CD4-positive, alpha-beta T cell treated with Interleukin-4 for 4 hours (primary cell): ENCODE measurements at regions not wholly inside any gene's neighbourhood (a gene's known extent, or its start where the extent isn't known, plus 50 kb on each side); places are given as distances from the start of the nearest gene placed in this dataset.
A peak's percentile ranks its signal among the peaks of the same experiment; 100 is the strongest.
"Not testable (repeated sequence)": the region's sequence is repeated elsewhere in the genome, so short reads cannot be mapped to it uniquely, and the experiment has no call there.

Experiments
- DNase-seq: peaks from one replicate; pipeline ENCODE4 v3.0.0-alpha.2; 2020

DNA sequence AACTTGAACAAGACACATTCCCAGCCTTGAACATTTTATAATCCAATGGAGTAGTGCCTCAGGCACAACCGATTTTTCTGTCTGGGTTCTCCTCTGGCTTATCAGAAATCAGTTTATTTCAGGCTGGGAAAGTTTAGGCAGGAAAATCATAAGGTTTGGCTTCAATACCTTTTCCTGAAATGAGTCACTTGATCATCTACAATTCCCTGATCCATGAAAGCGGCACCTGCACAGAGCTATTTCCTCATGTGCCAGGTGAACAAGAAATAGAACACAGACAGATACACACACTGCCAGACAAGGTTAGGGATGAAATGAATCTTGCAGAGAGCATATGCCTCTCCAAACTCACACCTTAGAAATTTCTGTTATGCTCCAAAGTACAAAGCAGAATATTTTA is 106.7 kb upstream of the OR9G4 start:
- DNase-seq = no peak

DNA sequence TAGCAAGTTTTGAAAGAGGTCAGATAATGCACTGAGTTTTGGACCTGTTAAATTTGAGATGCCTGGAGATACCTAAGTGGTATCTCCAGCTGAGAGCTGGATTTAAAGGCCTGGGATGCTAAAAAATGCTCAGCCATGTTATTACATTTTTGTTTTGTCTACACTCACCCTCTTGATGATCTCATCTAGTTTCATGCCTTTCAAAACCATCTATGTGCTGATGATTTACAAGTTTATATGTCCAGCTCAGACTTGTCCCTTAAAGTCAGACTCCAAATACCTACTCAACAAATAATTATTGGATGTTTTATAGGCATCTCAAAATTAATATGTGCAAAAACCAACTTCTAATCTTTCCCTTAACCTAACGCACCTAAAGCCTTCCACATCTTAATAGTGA is 103.6 kb upstream of the OR9G4 start:
- no peak for DNase-seq

DNA sequence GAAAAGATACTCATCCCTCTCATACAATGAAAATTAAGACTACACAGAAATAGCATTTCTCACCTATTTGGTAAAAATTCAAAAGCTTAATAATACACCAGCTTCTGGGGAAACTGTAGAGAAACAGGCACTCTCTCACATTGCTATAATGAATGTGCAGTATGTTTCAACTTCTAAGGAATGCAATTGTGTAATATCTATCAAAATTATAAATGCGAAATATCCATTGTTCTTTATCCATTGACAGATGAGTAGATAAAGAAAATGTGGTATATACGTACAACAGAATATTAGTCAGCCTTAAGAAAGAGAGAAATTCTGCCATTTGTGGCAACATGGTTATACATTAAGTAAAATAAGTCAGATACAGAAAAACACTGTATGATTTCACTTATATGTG is 101.4 kb upstream of the OR9G4 start:
- DNase-seq = no peak

DNA sequence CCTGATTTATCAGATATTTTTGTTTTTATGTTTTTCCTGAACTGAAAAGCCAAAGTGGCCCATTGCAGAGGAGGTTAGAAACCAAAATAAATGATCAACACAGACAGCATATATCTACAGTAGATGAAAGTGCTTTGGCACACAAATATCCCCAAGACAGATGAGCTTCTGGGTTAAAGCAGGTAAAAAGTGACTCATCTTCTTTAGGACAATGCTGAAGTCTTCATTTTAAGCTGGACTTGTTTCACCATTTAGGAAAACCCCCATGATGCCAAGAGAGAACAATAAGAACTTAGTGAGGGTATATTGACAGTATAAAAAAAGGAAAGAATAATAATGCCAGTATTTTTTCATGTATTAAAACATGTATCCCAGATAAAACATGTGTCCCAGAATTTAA is 100.8 kb upstream of the OR9G4 start:
- no peak for DNase-seq

DNA sequence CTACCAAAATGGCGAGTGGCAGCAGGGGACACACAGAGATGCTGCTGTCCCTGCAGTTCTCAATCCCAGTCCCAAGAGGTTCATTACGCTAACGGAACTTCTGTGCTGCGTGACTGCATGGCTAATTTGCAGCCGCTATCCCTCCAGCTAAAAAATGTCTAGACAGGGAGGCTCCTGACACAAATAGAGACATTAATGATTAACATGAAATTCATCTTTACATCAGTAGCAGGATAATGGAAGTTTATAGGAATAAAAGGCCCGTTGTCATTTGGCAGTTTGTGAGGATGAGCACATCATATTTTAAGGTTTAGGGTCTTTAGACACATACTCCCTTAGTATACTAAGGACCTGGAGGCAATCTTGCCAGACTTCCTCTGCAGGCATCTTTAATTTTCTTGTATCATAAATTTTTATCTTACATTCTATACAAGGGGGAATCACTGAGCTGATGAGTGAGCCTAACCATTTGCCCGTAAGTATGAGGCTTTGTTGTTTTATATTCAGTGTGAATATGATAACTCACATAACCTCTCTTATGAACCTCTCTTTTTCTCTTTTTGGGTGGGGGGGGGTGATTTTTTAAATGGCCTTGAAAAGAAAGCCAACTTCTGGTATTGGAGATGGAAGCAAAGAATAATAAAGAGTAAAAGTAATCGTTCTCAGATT is 99.8 kb upstream of the OR9G4 start:
- DNase-seq = no peak

DNA sequence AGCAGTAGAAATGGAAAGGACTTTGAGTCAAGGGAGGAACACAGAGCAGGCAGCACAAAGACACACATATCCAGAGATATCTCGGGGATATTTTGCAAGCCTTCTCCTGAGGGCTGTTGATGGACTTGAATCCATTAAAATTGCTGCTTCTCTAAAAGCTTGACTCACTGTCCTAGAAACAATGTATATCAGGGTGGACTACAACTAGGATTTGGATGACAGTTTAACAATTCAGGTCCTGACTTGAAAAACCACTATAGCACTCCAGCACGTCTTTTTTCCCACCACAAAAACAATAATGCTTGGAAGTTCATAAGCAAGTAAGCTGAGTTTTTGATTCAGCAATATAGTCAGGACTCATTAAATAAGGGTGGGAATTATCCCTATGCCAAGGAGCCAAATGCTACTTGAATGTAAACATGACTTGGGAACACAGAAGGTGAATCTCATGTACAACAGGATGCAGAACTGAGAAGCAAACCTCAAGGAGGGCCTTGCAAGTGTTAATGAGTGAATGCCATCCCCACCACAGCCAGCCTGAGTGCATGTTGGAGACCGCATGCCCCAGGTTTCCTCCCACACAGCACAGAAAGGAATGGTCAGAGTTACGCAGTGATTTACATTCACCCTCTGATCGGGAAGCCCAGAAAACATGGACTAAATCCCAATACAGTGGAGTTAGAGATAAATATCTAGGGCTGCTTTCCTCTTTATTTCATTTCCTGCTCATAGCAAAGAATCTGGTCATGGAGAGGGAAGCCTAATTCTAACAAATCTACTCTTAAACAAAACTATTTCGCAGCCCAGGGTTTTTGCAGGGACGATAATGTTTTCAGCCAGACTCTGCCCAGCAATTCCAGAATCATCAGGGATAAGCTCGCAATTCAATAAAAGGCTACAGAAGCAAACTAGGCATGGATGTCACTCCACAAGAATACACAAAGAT is 98.4 kb upstream of the OR9G4 start:
- DNase-seq = no peak

DNA sequence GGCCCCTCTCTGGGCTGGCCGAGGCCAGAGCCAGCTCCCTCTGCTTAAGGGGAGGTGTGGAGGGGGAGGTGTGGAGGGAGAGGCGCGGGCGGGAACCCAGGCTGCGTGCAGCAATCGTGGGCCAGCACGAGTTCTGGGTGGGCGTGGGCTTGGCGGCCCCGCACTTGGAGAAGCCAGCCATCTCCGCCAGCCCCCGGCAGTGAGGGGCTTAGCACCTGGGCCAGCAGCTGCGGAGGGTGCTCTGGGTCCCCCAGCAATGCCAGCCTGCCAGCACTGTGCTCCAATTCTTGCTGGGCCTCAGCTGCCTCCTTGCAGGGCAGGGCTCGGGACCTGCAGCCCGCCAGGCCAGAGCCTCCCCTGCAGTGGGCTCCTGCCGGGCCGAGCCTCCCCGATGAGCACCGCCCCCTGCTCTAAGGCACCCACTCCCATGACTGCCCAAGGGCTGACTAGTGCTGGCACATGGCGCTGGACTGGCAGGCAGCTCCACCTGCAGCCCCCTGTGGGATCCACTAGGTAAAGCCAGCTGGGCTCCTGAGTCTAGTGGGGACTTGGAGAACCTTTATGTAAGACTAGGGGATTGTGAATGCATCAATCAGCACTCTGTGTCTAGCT is 96.7 kb upstream of the OR9G4 start:
- DNase-seq = no peak

DNA sequence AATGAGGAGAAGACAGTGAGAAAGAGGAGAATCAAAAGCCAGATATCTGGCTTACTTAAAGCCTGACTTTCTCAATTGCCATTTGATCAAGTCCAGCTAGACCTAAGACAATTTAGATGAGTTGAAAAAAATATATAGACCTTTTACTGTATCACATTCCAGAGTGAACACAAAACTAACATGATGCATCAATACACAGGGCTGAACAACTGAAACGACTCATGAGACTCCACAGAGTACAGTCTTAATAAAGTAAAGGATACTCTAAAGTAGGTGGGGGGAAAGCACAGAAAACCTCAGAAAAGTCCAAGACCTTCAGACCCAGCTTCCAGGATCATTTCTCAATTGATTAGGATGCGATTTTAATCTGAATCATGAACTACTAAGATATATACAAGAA is 95.3 kb upstream of the OR9G4 start:
- DNase-seq = no peak

DNA sequence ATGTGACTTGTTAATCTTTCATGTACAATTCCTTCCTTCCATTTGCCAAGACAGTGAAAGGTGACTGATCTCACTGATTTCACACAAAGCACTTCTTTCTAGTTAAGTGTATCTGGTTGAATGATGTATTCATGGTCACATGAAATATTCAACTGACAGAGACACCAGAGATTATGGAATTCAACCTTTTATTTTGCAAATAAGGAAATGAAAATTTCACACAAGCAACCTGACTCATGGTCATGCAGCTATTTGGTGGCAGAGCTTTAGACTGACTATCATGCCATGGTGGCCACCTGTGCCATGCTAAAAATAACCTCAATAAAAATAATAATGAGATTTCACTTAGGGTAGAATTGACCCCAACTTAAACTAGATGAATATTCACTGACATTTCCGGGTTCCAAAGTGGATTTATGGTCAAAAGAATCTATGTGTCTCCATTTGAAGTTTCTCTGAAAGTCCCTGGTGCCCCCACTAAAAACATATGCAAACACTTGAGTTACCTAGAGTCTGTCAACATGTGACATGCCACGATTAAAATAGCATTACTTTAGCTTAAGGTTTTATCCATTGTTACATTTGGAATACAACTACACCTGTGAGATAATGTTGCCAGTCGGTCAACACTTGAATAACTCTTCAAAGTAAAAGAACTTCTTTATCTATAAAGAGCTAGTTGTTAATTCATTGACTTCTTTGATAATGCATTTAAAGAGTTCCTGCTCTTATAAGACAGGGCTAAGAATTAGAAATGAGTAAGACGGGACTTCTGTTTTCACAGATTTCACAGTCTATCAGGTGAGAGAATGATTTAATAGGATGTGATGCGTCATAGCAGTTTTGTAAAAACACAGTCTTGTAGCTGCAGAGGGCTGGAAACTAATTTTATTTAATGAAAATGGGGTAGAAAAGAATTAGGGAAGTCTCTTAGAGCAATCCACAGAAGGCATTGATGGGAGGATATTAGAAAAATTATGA is 94.6 kb upstream of the OR9G4 start:
- no peak for DNase-seq

DNA sequence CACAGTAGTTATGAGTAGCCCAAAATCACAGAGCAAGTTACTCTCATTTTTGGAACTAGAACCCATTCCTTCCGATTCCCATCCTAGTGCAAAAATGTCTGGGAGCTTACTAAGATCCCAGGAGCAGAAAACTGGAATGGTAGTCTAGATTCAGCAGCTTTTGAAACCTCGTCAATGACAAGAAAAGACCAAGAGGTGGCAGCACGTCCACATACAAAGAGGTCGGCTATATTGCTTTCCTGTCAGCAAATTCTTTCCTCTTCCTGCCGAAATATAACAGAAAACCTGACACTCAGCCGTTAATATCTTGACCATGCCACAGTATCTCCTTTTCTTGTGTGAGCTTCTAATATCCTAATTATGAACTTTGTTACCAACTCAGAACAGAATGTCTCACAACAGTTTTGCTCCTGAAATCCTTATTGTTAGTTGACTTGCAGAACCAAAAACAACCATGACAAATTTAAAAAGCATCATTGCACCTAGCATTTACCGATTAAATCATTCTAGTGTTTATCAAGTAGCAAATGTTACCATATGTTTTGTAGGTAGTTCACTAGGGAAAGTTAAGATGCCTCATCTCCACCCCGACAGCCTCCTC is 92.8 kb upstream of the OR9G4 start:
- DNase-seq = peak; percentile 9

DNA sequence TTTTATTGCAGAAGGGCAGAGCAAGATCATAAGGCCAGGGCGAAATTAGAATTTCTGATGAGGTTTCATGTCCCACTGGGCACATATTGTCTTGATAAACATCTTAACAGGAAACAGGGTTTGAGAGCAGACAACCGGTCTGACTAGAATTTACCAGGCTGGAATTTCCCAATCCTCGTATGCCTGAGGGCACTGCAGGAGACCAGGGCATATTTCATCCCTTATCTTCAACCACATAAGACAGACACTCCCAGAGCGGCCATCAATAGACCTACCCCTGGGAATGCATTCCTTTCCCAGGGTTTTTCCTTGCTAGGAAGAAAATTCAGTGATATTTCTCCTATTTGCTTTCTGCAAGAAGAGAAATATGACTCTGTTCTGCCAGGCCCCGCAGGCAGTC is 78.9 kb upstream of the OR9G4 start:
- not testable (repeated sequence) for DNase-seq

DNA sequence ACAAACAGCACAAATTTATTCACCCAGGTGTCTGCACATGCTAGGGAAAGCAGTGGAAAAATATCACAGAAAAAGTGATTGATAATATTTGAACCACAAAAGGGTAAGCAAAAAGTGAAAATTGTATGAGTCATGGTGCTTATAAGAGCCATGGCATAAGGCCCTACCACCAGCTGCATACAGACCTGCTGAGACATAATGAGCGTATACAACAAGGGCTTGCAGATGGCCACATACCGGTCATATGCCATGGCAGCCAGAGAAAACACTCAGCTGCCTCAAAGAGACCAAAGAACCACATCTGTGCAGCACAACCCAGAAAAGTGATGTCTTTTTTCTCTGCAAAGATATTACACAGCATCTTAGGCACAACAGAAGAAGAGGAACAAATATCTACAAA is 71.4 kb upstream of the OR9G4 start:
- no peak for DNase-seq

DNA sequence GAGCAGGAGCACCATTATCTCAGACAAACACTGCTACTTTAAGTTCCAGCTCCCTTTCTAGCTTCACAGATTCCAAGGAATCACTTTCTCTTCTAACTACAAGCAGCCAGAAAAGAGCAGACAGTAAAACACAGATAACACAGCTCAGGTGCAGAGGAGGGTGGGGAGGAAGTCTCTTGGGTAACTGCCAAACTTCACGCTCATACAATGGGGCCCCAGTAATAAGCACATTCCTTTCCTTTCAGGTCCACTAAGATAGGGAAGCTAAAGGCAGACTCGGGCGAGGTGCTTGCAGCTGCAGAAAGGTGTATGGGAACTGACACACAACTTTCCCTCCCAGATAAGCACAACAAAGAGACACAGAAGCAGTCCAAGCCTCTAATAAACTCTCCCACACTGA is 69.2 kb upstream of the OR9G4 start:
- DNase-seq = no peak

DNA sequence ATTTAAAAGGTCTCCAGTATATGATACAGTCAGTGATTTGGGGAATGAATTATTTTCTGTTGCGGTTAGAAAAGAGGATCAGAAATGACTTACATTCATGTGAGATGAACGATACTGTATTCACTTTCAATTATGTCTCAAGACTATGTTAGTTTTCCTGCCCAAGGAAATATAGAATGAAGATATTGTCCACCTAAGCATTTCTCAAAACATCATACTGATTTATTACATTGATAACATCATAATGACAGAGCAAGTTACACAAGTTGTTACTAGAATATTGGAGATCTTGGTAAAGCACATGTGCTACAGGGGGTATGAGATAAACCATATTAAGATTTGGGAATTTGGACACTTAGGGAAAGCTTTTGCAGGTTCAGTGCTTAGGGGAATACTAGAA is 67.8 kb upstream of the OR9G4 start:
- DNase-seq = no peak

DNA sequence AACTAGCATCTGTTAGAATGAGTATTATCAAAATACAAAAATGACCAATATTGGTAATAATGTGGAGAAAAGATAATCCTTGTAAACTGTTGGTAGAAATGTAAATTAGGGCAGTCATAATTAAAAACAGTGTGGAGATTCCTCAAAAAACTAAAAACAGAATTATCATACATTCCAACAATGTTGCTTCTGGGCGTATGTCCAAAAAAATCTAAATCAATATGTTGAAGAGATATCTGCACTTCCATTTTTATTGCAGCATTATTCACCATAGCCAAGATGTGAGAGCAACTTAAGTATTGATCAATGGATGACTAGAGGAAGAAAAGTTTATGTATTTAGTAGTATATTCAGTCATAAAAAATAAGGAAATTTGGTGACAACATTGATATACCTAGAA is 59.8 kb upstream of the OR9G4 start:
- no peak for DNase-seq

DNA sequence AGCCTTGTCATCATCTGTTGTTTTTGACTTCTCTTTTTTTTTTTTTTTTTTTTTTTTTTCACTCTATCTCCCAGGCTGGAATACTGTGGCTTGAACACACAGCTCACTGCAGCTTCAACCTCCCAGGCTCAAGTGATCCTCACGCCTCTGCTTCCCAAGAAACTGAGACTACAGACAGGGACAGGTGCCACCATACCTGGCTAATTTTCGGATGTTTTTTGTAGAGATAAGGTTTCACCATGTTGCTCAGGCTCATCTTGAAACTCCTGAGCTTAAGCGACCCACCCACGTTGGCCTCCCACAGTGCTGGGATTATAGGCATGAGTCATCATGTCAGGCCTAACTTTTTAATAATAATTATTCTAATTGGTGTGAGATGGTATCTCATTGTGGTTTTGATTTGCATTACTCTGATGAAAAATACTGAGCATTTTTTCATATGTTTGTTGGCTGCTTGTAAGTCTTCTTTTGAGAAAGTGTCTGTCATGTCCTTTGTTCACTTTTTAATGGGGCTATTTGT is 51.3 kb upstream of the OR9G4 start:
- DNase-seq = no peak
